GM12878 (cell line): ENCODE measurements at regions not wholly inside any gene's neighbourhood (a gene's known extent, or its start where the extent isn't known, plus 50 kb on each side); places are given as distances from the start of the nearest gene placed in this dataset.

Experiments used
- BRCA1 ChIP-seq: IDR thresholded peaks from 2 replicates; pipeline ENCODE4 v1.6.1; 2011; ENCODE audit warnings: low read depth, low read length, improper control_type of control experiment
- ETV6 ChIP-seq, 2 experiments: fragments of 450-650 bp in 1 of 2; IDR thresholded peaks in 1 of 2; conservative IDR thresholded peaks in 1 of 2; 2 replicates each; pipeline ENCODE4 v1.6.1; 2014; ENCODE audit warnings: antibody characterized with exemption in 1 of 2, borderline replicate concordance in 1 of 2, low read depth in 1 of 2, mild to moderate bottlenecking in 1 of 2, moderate library complexity in 1 of 2
- ZNF274 ChIP-seq: IDR thresholded peaks from one replicate; pipeline ENCODE4 v1.8.0; 2011; ENCODE audit not compliant: insufficient read length, insufficient read depth

GRCh38 chr13:47472516-47472915, 528.6 kb downstream of the SUCLA2 start:
- no peak for TF ChIP-seq BRCA1
- no peak for TF ChIP-seq ZNF274
- no peak for TF ChIP-seq ETV6 (conservative IDR thresholded peaks at IDR 0.05 in 1 of 2, IDR thresholded peaks at IDR 0.05 in 1 of 2; ENCODE audit: borderline replicate concordance in 1 of 2, low read depth in 1 of 2)
